ENCODE measurements at regions not wholly inside any gene's neighbourhood (a gene's known extent, or its start where the extent isn't known, plus 50 kb on each side); places are given as distances from the start of the nearest gene placed in this dataset.

- no peak overlapping the region for H3K4me3 ChIP-seq
- no peaks in the 10 kb centered on the region for H3K36me3 ChIP-seq
- H3K27ac ChIP-seq, result no peak overlapping the region
- H3K27me3 ChIP-seq, result no peaks in the 10 kb centered on the region
- no peaks in the 10 kb centered on the region for H3K9me3 ChIP-seq
- TF ChIP-seq POLR2A (IDR thresholded peaks at IDR 0.05) (no peak), CTCF (IDR thresholded peaks at IDR 0.05) (no peak)
- no peak for DNase-seq
- intact Hi-C loops (cut with DNase I), result no loop called here
- H3K4me1 ChIP-seq, result no peaks in the 10 kb centered on the region
Measured at GRCh38 chr12:61397668-61398067, 862.5 kb upstream of the USP15 start.

- Histone ChIP-seq H3K36me3 (no peaks in the 10 kb centered on the region), H3K27ac (no peak overlapping the region), H3K4me1 (no peaks in the 10 kb centered on the region), H3K9me3 (no peaks in the 10 kb centered on the region), H3K4me3 (no peak overlapping the region), H3K27me3 (no peaks in the 10 kb centered on the region)
- WGBS, 2 donors, result 41 to 44% methylated on average over 2 of the region's 2 CpGs
- DNase-seq, result no peak
- TF ChIP-seq CTCF (IDR thresholded peaks at IDR 0.05), result no peak
- no peak for TF ChIP-seq POLR2A (IDR thresholded peaks at IDR 0.05)
- intact Hi-C loops (cut with DNase I), result no loop called here
Measured at GRCh38 chr12:61412201-61412600, 848.0 kb upstream of the USP15 start.

- no peaks in the 10 kb centered on the region for H3K27me3 ChIP-seq
Measured at GRCh38 chr12:61414470-61414869, 845.7 kb upstream of the USP15 start.

GRCh38 chr12:61422786-61423185 lies 837.4 kb upstream of the USP15 start:
- intact Hi-C loops (cut with DNase I), result no loop called here
- TF ChIP-seq POLR2A (IDR thresholded peaks at IDR 0.05), result no peak
- no peak for TF ChIP-seq CTCF (IDR thresholded peaks at IDR 0.05)
- Histone ChIP-seq H3K9me3 (peaks cover 0 to 7% (median under 1%) of the 10 kb centered on the region in 3 donors), H3K27me3 (no peaks in the 10 kb centered on the region), H3K4me1 (no peaks in the 10 kb centered on the region), H3K4me3 (no peak overlapping the region), H3K27ac (no peak overlapping the region), H3K36me3 (no peaks in the 10 kb centered on the region)
- DNase-seq, result no peak

More at GRCh38 chr12:61414470-61414869, 845.7 kb upstream of the USP15 start:
- no peak for DNase-seq
- no peak overlapping the region for H3K4me3 ChIP-seq
- no peaks in the 10 kb centered on the region for H3K36me3 ChIP-seq
- H3K4me1 ChIP-seq, result no peaks in the 10 kb centered on the region
- intact Hi-C loops (cut with DNase I), result no loop called here
- H3K9me3 ChIP-seq, result no peaks in the 10 kb centered on the region
- no peak overlapping the region for H3K27ac ChIP-seq
- TF ChIP-seq POLR2A (IDR thresholded peaks at IDR 0.05) (no peak), CTCF (IDR thresholded peaks at IDR 0.05) (no peak)

GRCh38 chr12:61452076-61452475 lies 808.1 kb upstream of the USP15 start:
- intact Hi-C loops (cut with DNase I), result no loop called here
- Histone ChIP-seq H3K4me3 (no peak overlapping the region), H3K4me1 (no peaks in the 10 kb centered on the region), H3K27me3 (no peaks in the 10 kb centered on the region), H3K36me3 (no peaks in the 10 kb centered on the region), H3K9me3 (no peaks in the 10 kb centered on the region), H3K27ac (no peak overlapping the region)
- DNase-seq, result no peak
- WGBS, 2 donors, result 59 to 63% methylated on average over 1 of the region's 1 CpG
- no peak for TF ChIP-seq POLR2A (IDR thresholded peaks at IDR 0.05)
- TF ChIP-seq CTCF (IDR thresholded peaks at IDR 0.05), result no peak
